H1 (cell line): ENCODE measurements at regions not wholly inside any gene's neighbourhood (a gene's known extent, or its start where the extent isn't known, plus 50 kb on each side); places are given as distances from the start of the nearest gene placed in this dataset.

Source experiments
- CTCF ChIA-PET: fragments of 300-600 bp; sonication (Branson Sonifier 250); formaldehyde crosslinking; loops from one replicate; lab custom pipeline; 2021; ENCODE audit not compliant: partially characterized antibody; lab: Charles Lee
- POLR2A ChIA-PET: fragments of 300-600 bp; sonication (Branson Sonifier 250); formaldehyde crosslinking; loops from one replicate; lab custom pipeline; 2021; ENCODE audit warnings: inconsistent platforms; ENCODE audit not compliant: partially characterized antibody; lab: Charles Lee
- DNase-seq, 2 experiments: peaks; one replicate each; pipeline versions ENCODE4 v3.0.0 to v3.0.0-alpha.2; 2010 to 2022; ENCODE audit warnings: low spot score in 2 of 2, low read depth in 1 of 2, mixed read lengths in 1 of 2
- FAIRE-seq: peaks from 2 replicates; lab custom pipeline; 2011; peaks lifted over from hg19 to GRCh38; lab: Jason Lieb, UNC
- H2AFZ ChIP-seq: 2 replicates; pipeline ENCODE4 v1.8.1; 2012; ENCODE audit warnings: low read length, inconsistent platforms
- H2AK5ac ChIP-seq: 2 replicates; pipeline ENCODE4 v1.6.1; 2013; ENCODE audit warnings: low read depth, low read length
- H2BK120ac ChIP-seq: replicated peaks from 2 replicates; pipeline ENCODE3; 2013; ENCODE audit warnings: low read depth, low read length, inconsistent platforms
- H2BK12ac ChIP-seq: 2 replicates; pipeline ENCODE4 v1.6.1; 2013; ENCODE audit warnings: low read depth, low read length
- H2BK15ac ChIP-seq: 2 replicates; pipeline ENCODE4 v1.6.1; 2013; ENCODE audit warnings: low read length
- H2BK20ac ChIP-seq: 2 replicates; pipeline ENCODE4 v1.6.1; 2013; ENCODE audit warnings: low read length
- H2BK5ac ChIP-seq: 2 replicates; pipeline ENCODE4 v1.6.1; 2013; ENCODE audit warnings: low read depth, low read length
- H3K14ac ChIP-seq: 2 replicates; pipeline ENCODE4 v1.6.1; 2013; ENCODE audit warnings: inconsistent platforms; ENCODE audit not compliant: insufficient read length
- H3K18ac ChIP-seq: 2 replicates; pipeline ENCODE4 v1.6.1; 2013; ENCODE audit warnings: low read length; ENCODE audit errors: extremely low read depth
- H3K23ac ChIP-seq: 2 replicates; pipeline ENCODE4 v1.6.1; 2013; ENCODE audit warnings: inconsistent platforms; ENCODE audit not compliant: insufficient read length
- H3K23me2 ChIP-seq: 2 replicates; pipeline ENCODE4 v1.6.1; 2013; ENCODE audit warnings: low read depth, low read length
- H3K27ac ChIP-seq: 2 replicates; pipeline ENCODE4 v1.6.1; 2011; ENCODE audit warnings: low read depth, low read length, inconsistent platforms
- H3K27me3 ChIP-seq, 4 experiments: replicated peaks in 1 of 4; 1 replicate in 1 of 4; 2 replicates in 3 of 4; pipeline versions ENCODE4 v1.6.1 to v1.8.1; 2011 to 2013; ENCODE audit warnings: low read length in 3 of 4, mild to moderate bottlenecking in 3 of 4, inconsistent platforms in 2 of 4, mixed read lengths in 2 of 4, moderate library complexity in 1 of 4; ENCODE audit not compliant: control insufficient read depth in 3 of 4, insufficient read depth in 3 of 4; ENCODE audit errors: extremely low read depth in 1 of 4
- H3K36me3 ChIP-seq, 4 experiments: 2 replicates each; pipeline versions ENCODE4 v1.6.1 to v1.8.1; 2011 to 2013; ENCODE audit warnings: mild to moderate bottlenecking in 4 of 4, low read length in 3 of 4, moderate library complexity in 2 of 4, control low read depth in 1 of 4, inconsistent platforms in 1 of 4; ENCODE audit not compliant: insufficient read depth in 4 of 4, control insufficient read depth in 2 of 4
- H3K4ac ChIP-seq: replicated peaks from 2 replicates; pipeline ENCODE3; 2013; ENCODE audit warnings: low read length, low read depth, mixed read lengths, inconsistent platforms; ENCODE audit not compliant: insufficient read length
- H3K4me1 ChIP-seq, 4 experiments: replicated peaks in 1 of 4; 1 replicate in 1 of 4; 2 replicates in 3 of 4; pipeline versions ENCODE4 v1.6.1 to v1.8.1; 2011 to 2013; ENCODE audit warnings: low read length in 3 of 4, inconsistent platforms in 2 of 4, mixed read lengths in 1 of 4; ENCODE audit not compliant: insufficient read depth in 4 of 4, control insufficient read depth in 3 of 4
- H3K4me2 ChIP-seq, 2 experiments: 2 replicates each; pipeline versions ENCODE4 v1.6.1 to v1.8.1; 2011 to 2013; ENCODE audit warnings: low read depth in 2 of 2, low read length in 2 of 2, control low read depth in 1 of 2, inconsistent platforms in 1 of 2, mild to moderate bottlenecking in 1 of 2; ENCODE audit not compliant: insufficient read depth in 1 of 2
- H3K4me3 ChIP-seq, 4 experiments: fragments of 200-600, 300-600 bp in 1 of 4; sonication (generic), shearing (Covaris generic), sonication (Bioruptor Twin) in 1 of 4; 2 replicates each; pipeline versions ENCODE4 v1.5.1 to v1.8.1; 2011 to 2016; ENCODE audit warnings: low read length in 4 of 4, low read depth in 3 of 4, control low read depth in 2 of 4, inconsistent platforms in 2 of 4, mild to moderate bottlenecking in 2 of 4, mixed read lengths in 1 of 4, moderate library complexity in 1 of 4; ENCODE audit not compliant: insufficient read depth in 2 of 4; ENCODE audit errors: extremely low read depth in 1 of 4
- H3K56ac ChIP-seq: replicated peaks from 2 replicates; pipeline ENCODE3; 2013; ENCODE audit warnings: low read depth, mild to moderate bottlenecking, mixed read lengths, low read length, inconsistent platforms; ENCODE audit not compliant: insufficient read length
- H3K79me1 ChIP-seq: 2 replicates; pipeline ENCODE4 v1.6.1; 2013; ENCODE audit warnings: low read depth, low read length, control low read depth
- H3K79me2 ChIP-seq, 2 experiments: 2 replicates each; pipeline versions ENCODE4 v1.6.1 to v1.8.1; 2012 to 2013; ENCODE audit warnings: low read length in 2 of 2, mild to moderate bottlenecking in 2 of 2, inconsistent platforms in 1 of 2; ENCODE audit not compliant: insufficient read depth in 2 of 2, control insufficient read depth in 1 of 2
- H3K9ac ChIP-seq, 4 experiments: replicated peaks in 1 of 4; 1 replicate in 1 of 4; 2 replicates in 3 of 4; pipeline versions ENCODE4 v1.6.1 to v1.8.1; 2011 to 2013; ENCODE audit warnings: low read depth in 3 of 4, low read length in 3 of 4, control low read depth in 2 of 4, mild to moderate bottlenecking in 2 of 4, moderate library complexity in 2 of 4, inconsistent platforms in 1 of 4; ENCODE audit errors: extremely low read depth in 1 of 4
- H3K9me3 ChIP-seq, 2 experiments: 2 replicates each; pipeline versions ENCODE4 v1.6.1 to v1.8.1; 2012 to 2013; ENCODE audit warnings: mild to moderate bottlenecking in 2 of 2, moderate library complexity in 2 of 2, control low read depth in 1 of 2, inconsistent platforms in 1 of 2, low read depth in 1 of 2, low read length in 1 of 2, mixed read lengths in 1 of 2; ENCODE audit not compliant: insufficient read depth in 2 of 2
- H4K20me1 ChIP-seq, 2 experiments: replicated peaks in 1 of 2; 2 replicates each; pipeline versions ENCODE3 to v1.8.1; 2011 to 2013; ENCODE audit warnings: inconsistent platforms in 2 of 2, low read length in 2 of 2, mild to moderate bottlenecking in 1 of 2; ENCODE audit not compliant: insufficient read depth in 2 of 2, control insufficient read depth in 1 of 2
- H4K5ac ChIP-seq: 2 replicates; pipeline ENCODE4 v1.6.1; 2013; ENCODE audit warnings: low read length, low read depth, mixed read lengths, inconsistent platforms; ENCODE audit not compliant: insufficient read length
- H4K8ac ChIP-seq: 2 replicates; pipeline ENCODE4 v1.8.0; 2013; ENCODE audit warnings: mild to moderate bottlenecking, moderate library complexity, low read length, inconsistent platforms; ENCODE audit not compliant: insufficient read depth; ENCODE audit errors: extremely low read depth
- H4K91ac ChIP-seq: replicated peaks from 2 replicates; pipeline ENCODE3; 2013; ENCODE audit warnings: low read length, mixed read lengths, inconsistent platforms; ENCODE audit not compliant: insufficient read length
- BCL11A ChIP-seq, 2 experiments: IDR thresholded peaks; one replicate each; pipeline ENCODE4 v1.6.1; 2011; ENCODE audit warnings: low read depth in 2 of 2, low read length in 2 of 2, mild to moderate bottlenecking in 2 of 2
- GABPA ChIP-seq: IDR thresholded peaks from 2 replicates; pipeline ENCODE4 v1.6.1; 2011; ENCODE audit warnings: mild to moderate bottlenecking, low read length, moderate library complexity, borderline replicate concordance; ENCODE audit not compliant: insufficient read depth
- KDM5A ChIP-seq: fragments of 200-600 bp; IDR thresholded peaks from 2 replicates; pipeline ENCODE4 v1.7.1; 2012; ENCODE audit warnings: mild to moderate bottlenecking, low read length, inconsistent platforms, mixed read lengths
- SIRT6 ChIP-seq: IDR thresholded peaks from one replicate; pipeline ENCODE4 v1.7.1; 2012; ENCODE audit warnings: low read length, inconsistent platforms
- SP1 ChIP-seq: IDR thresholded peaks from 2 replicates; pipeline ENCODE4 v1.6.1; 2011; ENCODE audit warnings: low read depth, low read length
- WGBS, 2 experiments: shearing (Covaris generic) in 1 of 2; methylation state at CpG; one replicate each; pipeline versions ENCODE4 v1.1.6 to v1.1.7; 2013 to 2015; ENCODE audit warnings: low lambda C conversion rate in 2 of 2, mixed read lengths in 2 of 2, inconsistent platforms in 1 of 2, low coverage in 1 of 2, missing lambda C conversion rate in 1 of 2; ENCODE audit not compliant: insufficient replicate concordance in 2 of 2, insufficient coverage in 1 of 2, insufficient read length in 1 of 2; ENCODE audit errors: extremely low coverage in 1 of 2, missing lambda C conversion rate in 1 of 2; 5-methylcytosine and 5-hydroxymethylcytosine counted together

DNA sequence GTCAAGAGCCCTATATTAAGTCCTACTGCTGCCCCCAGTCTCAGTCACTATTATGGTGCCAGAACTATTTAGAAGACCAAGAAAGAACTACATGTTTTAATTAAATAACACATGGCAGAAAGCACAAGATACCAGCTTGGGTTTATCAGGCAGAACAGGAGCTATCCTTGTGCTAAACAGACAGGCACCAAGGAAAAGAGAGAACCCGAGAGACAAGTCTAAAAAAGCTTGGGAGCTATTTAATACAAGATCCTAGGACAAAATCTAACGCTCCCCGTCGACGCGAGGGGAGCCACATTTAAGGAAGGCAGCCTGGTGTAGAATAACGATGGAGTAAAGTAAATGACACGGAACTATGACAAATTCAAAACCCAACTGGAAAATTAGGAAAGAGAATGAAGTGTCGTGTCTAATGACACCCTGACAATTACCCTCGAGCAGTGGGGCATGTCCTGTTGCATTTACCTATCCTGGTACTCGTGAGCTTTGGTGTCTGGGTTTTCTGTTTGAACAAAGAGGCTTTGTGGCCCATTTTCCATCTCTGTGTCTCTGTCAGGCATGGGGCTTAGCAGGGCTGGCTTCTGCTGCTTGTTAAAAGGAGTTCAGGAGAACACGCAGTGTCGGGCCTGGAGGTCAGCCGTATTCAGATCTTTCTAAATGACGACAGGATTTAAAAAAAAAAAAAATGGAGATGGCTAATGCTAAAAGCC, 140.6 kb downstream of the ETNK1 start:
- H4K91ac ChIP-seq = no peak overlapping the region
- no peak overlapping the region for H2AFZ ChIP-seq
- H4K5ac ChIP-seq = no peak overlapping the region
- no peak overlapping the region for H3K9ac ChIP-seq
- H2AK5ac ChIP-seq = no peak overlapping the region
- no peak for DNase-seq
- no peaks in the 10 kb centered on the region for H3K23me2 ChIP-seq
- WGBS, 2 experiments = 88% methylated on average over 15 of the region's 15 CpGs; no CpG with 5 or more reads in 1 of the 2 experiments
- no peaks in the 10 kb centered on the region for H3K79me2 ChIP-seq
- no peak overlapping the region for H3K14ac ChIP-seq
- no peaks in the 10 kb centered on the region for H3K9me3 ChIP-seq
- no peak overlapping the region for H3K23ac ChIP-seq
- TF ChIP-seq BCL11A (IDR thresholded peaks at IDR 0.05; ENCODE audit: low read depth in 2 of 2, low read length in 2 of 2) (no peak), SIRT6 (no peak), KDM5A (no peak), SP1 (no peak), GABPA (no peak)
- TF ChIP-seq, all 59 proteins: peak for 0
- no peak overlapping the region for H3K4ac ChIP-seq
- no peaks in the 10 kb centered on the region for H3K79me1 ChIP-seq
- no peak overlapping the region for H3K56ac ChIP-seq
- no peak overlapping the region for H2BK120ac ChIP-seq
- H2BK5ac ChIP-seq = no peak overlapping the region
- H3K27ac ChIP-seq = no peak overlapping the region
- POLR2A ChIA-PET = no interaction called here
- no peak overlapping the region for H2BK15ac ChIP-seq
- CTCF ChIA-PET = no interaction called here
- H3K36me3 ChIP-seq = no peaks in the 10 kb centered on the region
- no peak overlapping the region for H3K4me3 ChIP-seq
- H3K18ac ChIP-seq = no peak overlapping the region
- H2BK20ac ChIP-seq = no peak overlapping the region
- no peak overlapping the region for H2BK12ac ChIP-seq
- H3K4me1 ChIP-seq = no peaks in the 10 kb centered on the region
- H3K27me3 ChIP-seq = no peaks in the 10 kb centered on the region
- H4K20me1 ChIP-seq = no peaks in the 10 kb centered on the region
- H3K4me2 ChIP-seq = no peak overlapping the region
- H4K8ac ChIP-seq = no peak overlapping the region
- no peak for FAIRE-seq
